Hepatocyte (in vitro differentiated cells): ENCODE measurements at regions not wholly inside any gene's neighbourhood (a gene's known extent, or its start where the extent isn't known, plus 50 kb on each side); places are given as distances from the start of the nearest gene placed in this dataset.

Experiments used
- CTCF ChIP-seq: fragments of 200-600 bp; sonication (generic); IDR thresholded peaks from 2 replicates; pipeline ENCODE4 v1.5.1; 2016; ENCODE audit warnings: antibody characterized with exemption, mild to moderate bottlenecking; ENCODE audit not compliant: poor library complexity
- EZH2 ChIP-seq: fragments of 200-600 bp; sonication (generic); IDR thresholded peaks from 2 replicates; pipeline ENCODE4 v1.6.1; 2016; ENCODE audit warnings: antibody characterized with exemption, mild to moderate bottlenecking, borderline replicate concordance
- EZH2phosphoT487 ChIP-seq: fragments of 200-600 bp; sonication (generic); IDR thresholded peaks from one replicate; pipeline ENCODE4 v1.6.1; 2018; ENCODE audit warnings: antibody characterized with exemption, mild to moderate bottlenecking, low read depth, moderate library complexity; ENCODE audit not compliant: unreplicated experiment, severe bottlenecking

- TF ChIP-seq CTCF (no peak), EZH2 (no peak), EZH2phosphoT487 (no peak)
Measured at GRCh38 chr11:25659706-25660105, 672.2 kb upstream of the ANO3 start.
